Esophagus squamous epithelium (tissue), 4 donors: ENCODE measurements at regions not wholly inside any gene's neighbourhood (a gene's known extent, or its start where the extent isn't known, plus 50 kb on each side); places are given as distances from the start of the nearest gene placed in this dataset.

ENCODE experiments used
- CTCF ChIP-seq, 6 experiments: fragments of 450-650 bp in 4 of 6; fragments of 200-600 bp in 2 of 6; sonication (generic) in 2 of 6; IDR thresholded peaks; one replicate each; pipeline ENCODE4 v1.5.1; 2016 to 2019; ENCODE audit warnings: antibody characterized with exemption in 6 of 6, mild to moderate bottlenecking in 4 of 6, moderate library complexity in 4 of 6
- POLR2A ChIP-seq, 4 donors: fragments of 450-650 bp; IDR thresholded peaks; one replicate each; pipeline ENCODE4 v1.6.1; 2017; ENCODE audit warnings: antibody characterized with exemption in 4 of 4, mild to moderate bottlenecking in 4 of 4, moderate library complexity in 3 of 4

DNA sequence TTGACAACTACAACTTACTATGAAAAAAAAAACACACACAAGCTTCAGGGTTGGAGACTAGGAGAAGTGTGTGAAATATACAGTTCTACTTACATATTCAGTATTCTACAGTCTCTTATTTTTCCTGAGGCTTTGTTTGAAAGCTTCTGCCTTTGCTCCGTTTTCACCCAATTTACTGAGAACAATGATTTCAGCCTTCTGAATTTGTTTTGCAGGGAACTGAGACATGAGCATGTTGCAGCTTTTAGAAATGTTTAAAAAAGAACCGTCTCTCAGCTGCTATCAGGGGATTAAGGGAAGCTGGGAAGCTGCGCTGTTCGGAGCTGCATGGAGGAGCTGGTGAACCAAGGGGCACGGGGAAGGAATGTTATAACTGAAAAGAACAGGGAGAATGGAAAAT, 85.7 kb downstream of the QDPR start:
- TF ChIP-seq POLR2A (IDR thresholded peaks at IDR 0.05), result no peak
- no peak for TF ChIP-seq CTCF (IDR thresholded peaks at IDR 0.05)
